Trophoblast cell (in vitro differentiated cells and primary cell): ENCODE measurements at regions not wholly inside any gene's neighbourhood (a gene's known extent, or its start where the extent isn't known, plus 50 kb on each side); places are given as distances from the start of the nearest gene placed in this dataset.

ENCODE experiments used
- DNase-seq, 2 donors: peaks; one replicate each; pipeline ENCODE4 v3.0.0-alpha.2; 2016
- H2AFZ ChIP-seq: 2 replicates; pipeline ENCODE4 v1.6.1; 2013; ENCODE audit warnings: low read length, moderate library complexity, mild to moderate bottlenecking; ENCODE audit not compliant: insufficient read depth, poor library complexity
- H2AK5ac ChIP-seq: 2 replicates; pipeline ENCODE4 v1.6.1; 2013; ENCODE audit warnings: mild to moderate bottlenecking, low read length
- H2BK120ac ChIP-seq: 2 replicates; pipeline ENCODE4 v1.6.1; 2013; ENCODE audit warnings: low read length, mild to moderate bottlenecking, moderate library complexity; ENCODE audit not compliant: insufficient read depth, poor library complexity
- H2BK12ac ChIP-seq: 2 replicates; pipeline ENCODE4 v1.6.1; 2013; ENCODE audit warnings: mild to moderate bottlenecking, low read length, moderate library complexity
- H2BK5ac ChIP-seq: 2 replicates; pipeline ENCODE4 v1.6.1; 2013; ENCODE audit warnings: low read length, low read depth, moderate library complexity, mild to moderate bottlenecking; ENCODE audit not compliant: poor library complexity
- H3K14ac ChIP-seq: 2 replicates; pipeline ENCODE4 v1.6.1; 2013; ENCODE audit warnings: mild to moderate bottlenecking, low read length
- H3K18ac ChIP-seq: 2 replicates; pipeline ENCODE4 v1.6.1; 2013; ENCODE audit warnings: mild to moderate bottlenecking, low read length
- H3K23ac ChIP-seq: 2 replicates; pipeline ENCODE4 v1.6.1; 2013; ENCODE audit warnings: low read length
- H3K27ac ChIP-seq: 2 replicates; pipeline ENCODE4 v1.5.1; 2013; ENCODE audit warnings: low read depth, mild to moderate bottlenecking, inconsistent platforms, low read length, moderate library complexity
- H3K27me3 ChIP-seq: 2 replicates; pipeline ENCODE4 v1.6.1; 2013; ENCODE audit warnings: inconsistent platforms, mild to moderate bottlenecking, low read length, moderate library complexity; ENCODE audit not compliant: insufficient read depth
- H3K36me3 ChIP-seq, 2 experiments: 1 replicate in 1 of 2; 2 replicates in 1 of 2; pipeline ENCODE4 v1.6.1; 2013; ENCODE audit warnings: low read length in 2 of 2, mild to moderate bottlenecking in 2 of 2, moderate library complexity in 1 of 2; ENCODE audit not compliant: insufficient read depth in 2 of 2, control insufficient read depth in 1 of 2
- H3K4ac ChIP-seq: 2 replicates; pipeline ENCODE4 v1.6.1; 2013; ENCODE audit warnings: low read depth, mild to moderate bottlenecking, low read length, moderate library complexity
- H3K4me1 ChIP-seq, 2 experiments: 1 replicate in 1 of 2; 2 replicates in 1 of 2; pipeline ENCODE4 v1.6.1; 2013; ENCODE audit warnings: low read length in 2 of 2, mild to moderate bottlenecking in 2 of 2, moderate library complexity in 1 of 2; ENCODE audit not compliant: insufficient read depth in 2 of 2, control insufficient read depth in 1 of 2
- H3K4me2 ChIP-seq: 2 replicates; pipeline ENCODE4 v1.6.1; 2013; ENCODE audit warnings: inconsistent platforms, mild to moderate bottlenecking, low read length, moderate library complexity
- H3K4me3 ChIP-seq: 2 replicates; pipeline ENCODE4 v1.5.1; 2013; ENCODE audit warnings: mild to moderate bottlenecking, low read depth, low read length, inconsistent platforms
- H3K79me1 ChIP-seq: one replicate; pipeline ENCODE4 v1.6.1; 2013; ENCODE audit warnings: low read length
- H3K79me2 ChIP-seq: 2 replicates; pipeline ENCODE4 v1.6.1; 2013; ENCODE audit warnings: low read length, mild to moderate bottlenecking; ENCODE audit not compliant: control insufficient read depth, insufficient read depth, poor library complexity
- H3K9ac ChIP-seq: 2 replicates; pipeline ENCODE4 v1.6.1; 2013; ENCODE audit warnings: mild to moderate bottlenecking, low read length
- H3K9me3 ChIP-seq: 2 replicates; pipeline ENCODE4 v1.6.1; 2013; ENCODE audit warnings: low read depth, mild to moderate bottlenecking, control low read depth, inconsistent platforms, low read length; ENCODE audit not compliant: insufficient read depth
- H4K12ac ChIP-seq: 2 replicates; pipeline ENCODE4 v1.6.1; 2013; ENCODE audit warnings: low read depth, mild to moderate bottlenecking, low read length, moderate library complexity
- H4K8ac ChIP-seq: 2 replicates; pipeline ENCODE4 v1.6.1; 2013; ENCODE audit warnings: low read depth, mild to moderate bottlenecking, low read length, moderate library complexity
- H4K91ac ChIP-seq: one replicate; pipeline ENCODE4 v1.6.1; 2013; ENCODE audit warnings: low read depth, mild to moderate bottlenecking, low read length, moderate library complexity
- WGBS: extraction: QIAGEN DNeasy Blood & Tissue Kit; methylation state at CpG from one replicate; pipeline ENCODE4 v1.1.7; 2013; ENCODE audit warnings: missing lambda C conversion rate; ENCODE audit not compliant: insufficient read length, insufficient coverage; ENCODE audit errors: extremely low coverage; 5-methylcytosine and 5-hydroxymethylcytosine counted together

- H4K12ac ChIP-seq, result no peak overlapping the region
- no peak overlapping the region for H2AFZ ChIP-seq
- no peak overlapping the region for H3K23ac ChIP-seq
- WGBS, result no CpG with 5 or more reads among the region's 4 CpGs
- H2BK5ac ChIP-seq, result no peak overlapping the region
- no peaks in the 10 kb centered on the region for H3K79me1 ChIP-seq
- no peak overlapping the region for H2AK5ac ChIP-seq
- H2BK120ac ChIP-seq, result no peak overlapping the region
- no peak overlapping the region for H4K91ac ChIP-seq
- no peaks in the 10 kb centered on the region for H3K9me3 ChIP-seq
- no peak overlapping the region for H3K4me2 ChIP-seq
- H4K8ac ChIP-seq, result no peak overlapping the region
- no peak overlapping the region for H3K4ac ChIP-seq
- no peaks in the 10 kb centered on the region for H3K4me1 ChIP-seq
- H3K9ac ChIP-seq, result no peak overlapping the region
- no peak overlapping the region for H3K18ac ChIP-seq
- no peaks in the 10 kb centered on the region for H3K36me3 ChIP-seq
- no peak overlapping the region for H3K14ac ChIP-seq
- H2BK12ac ChIP-seq, result no peak overlapping the region
- H3K27ac ChIP-seq, result no peak overlapping the region
- DNase-seq, result peak; percentile 37 to 74
- no peaks in the 10 kb centered on the region for H3K27me3 ChIP-seq
- H3K79me2 ChIP-seq, result no peaks in the 10 kb centered on the region
- H3K4me3 ChIP-seq, result no peak overlapping the region
Observed at GRCh38 chr1:79353224-79353623, 346.7 kb upstream of the ADGRL4 start.

GRCh38 chr1:79326875-79327274 is 320.3 kb upstream of the ADGRL4 start:
- Histone ChIP-seq H3K27me3 (no peaks in the 10 kb centered on the region), H3K4me1 (no peaks in the 10 kb centered on the region), H2AK5ac (no peak overlapping the region), H3K4me3 (no peak overlapping the region), H4K8ac (no peak overlapping the region), H2BK120ac (no peak overlapping the region), H2AFZ (no peak overlapping the region), H2BK12ac (no peak overlapping the region), H3K79me1 (no peaks in the 10 kb centered on the region), H3K4me2 (no peak overlapping the region), H3K14ac (no peak overlapping the region), H3K79me2 (no peaks in the 10 kb centered on the region), H3K27ac (no peak overlapping the region), H3K36me3 (peaks cover 0 to 2% of the 10 kb centered on the region in 2 experiments), H3K18ac (no peak overlapping the region), H3K9ac (no peak overlapping the region), H4K91ac (no peak overlapping the region), H3K4ac (no peak overlapping the region), H3K23ac (no peak overlapping the region), H2BK5ac (no peak overlapping the region), H4K12ac (no peak overlapping the region), H3K9me3 (peaks cover 2% of the 10 kb centered on the region)
- no peak for DNase-seq
- WGBS, result no CpG with 5 or more reads among the region's 3 CpGs

- H2AFZ ChIP-seq, result no peak overlapping the region
- H3K79me1 ChIP-seq, result no peaks in the 10 kb centered on the region
- no peak overlapping the region for H4K91ac ChIP-seq
- no peak overlapping the region for H2BK12ac ChIP-seq
- H3K4me3 ChIP-seq, result no peak overlapping the region
- no peaks in the 10 kb centered on the region for H3K4me1 ChIP-seq
- DNase-seq, result no peak
- H3K18ac ChIP-seq, result no peak overlapping the region
- no peaks in the 10 kb centered on the region for H3K27me3 ChIP-seq
- peaks cover 0 to 2% of the 10 kb centered on the region in 2 experiments for H3K36me3 ChIP-seq
- no peak overlapping the region for H3K14ac ChIP-seq
- H3K9me3 ChIP-seq, result peaks cover 2% of the 10 kb centered on the region
- no peak overlapping the region for H4K12ac ChIP-seq
- H2AK5ac ChIP-seq, result no peak overlapping the region
- H2BK5ac ChIP-seq, result no peak overlapping the region
- no peak overlapping the region for H3K23ac ChIP-seq
- H3K27ac ChIP-seq, result no peak overlapping the region
- no peaks in the 10 kb centered on the region for H3K79me2 ChIP-seq
- no peak overlapping the region for H4K8ac ChIP-seq
- no peak overlapping the region for H2BK120ac ChIP-seq
- no peak overlapping the region for H3K4ac ChIP-seq
- no peak overlapping the region for H3K9ac ChIP-seq
- no peak overlapping the region for H3K4me2 ChIP-seq
Observed at GRCh38 chr1:79325705-79326104, 319.2 kb upstream of the ADGRL4 start.

- Histone ChIP-seq H3K4me1 (no peaks in the 10 kb centered on the region), H3K79me1 (no peaks in the 10 kb centered on the region), H3K36me3 (peaks cover 0 to 2% of the 10 kb centered on the region in 2 experiments), H2AFZ (no peak overlapping the region), H3K4me2 (no peak overlapping the region), H3K27ac (no peak overlapping the region), H3K79me2 (no peaks in the 10 kb centered on the region), H3K18ac (no peak overlapping the region), H2BK120ac (no peak overlapping the region), H3K4ac (no peak overlapping the region), H3K23ac (no peak overlapping the region), H4K12ac (no peak overlapping the region), H3K27me3 (no peaks in the 10 kb centered on the region), H2AK5ac (no peak overlapping the region), H3K14ac (no peak overlapping the region), H3K9me3 (peaks cover 2% of the 10 kb centered on the region), H4K91ac (no peak overlapping the region), H4K8ac (no peak overlapping the region), H3K4me3 (no peak overlapping the region), H2BK5ac (no peak overlapping the region), H3K9ac (no peak overlapping the region), H2BK12ac (no peak overlapping the region)
- no peak for DNase-seq
- no CpG with 5 or more reads among the region's 2 CpGs for WGBS
Observed at GRCh38 chr1:79325126-79325525, 318.6 kb upstream of the ADGRL4 start.
